ENCODE measurements at regions not wholly inside any gene's neighbourhood (a gene's known extent, or its start where the extent isn't known, plus 50 kb on each side); places are given as distances from the start of the nearest gene placed in this dataset.

DNA sequence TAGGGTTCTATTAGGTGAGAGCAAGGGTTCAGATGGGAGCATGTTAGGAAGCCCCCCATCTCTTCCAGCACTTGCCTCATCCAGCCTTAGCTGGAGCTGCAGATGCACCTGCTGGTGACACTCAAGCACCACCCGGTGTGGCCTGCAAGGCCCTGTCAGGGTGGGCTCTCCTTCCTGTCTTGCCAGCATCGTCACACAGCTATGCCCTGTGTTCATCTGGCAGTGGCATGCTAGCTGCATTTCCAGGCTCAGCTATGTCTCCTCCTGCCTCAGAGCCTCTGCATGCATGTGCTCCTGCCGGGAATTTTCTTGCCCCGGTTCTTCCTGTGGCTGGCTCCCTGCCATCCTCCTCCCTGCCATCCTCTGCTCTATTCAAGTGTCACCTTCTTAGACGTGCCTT lies 129.7 kb upstream of the KLF6 start:
- TF ChIP-seq, protein P1, sequence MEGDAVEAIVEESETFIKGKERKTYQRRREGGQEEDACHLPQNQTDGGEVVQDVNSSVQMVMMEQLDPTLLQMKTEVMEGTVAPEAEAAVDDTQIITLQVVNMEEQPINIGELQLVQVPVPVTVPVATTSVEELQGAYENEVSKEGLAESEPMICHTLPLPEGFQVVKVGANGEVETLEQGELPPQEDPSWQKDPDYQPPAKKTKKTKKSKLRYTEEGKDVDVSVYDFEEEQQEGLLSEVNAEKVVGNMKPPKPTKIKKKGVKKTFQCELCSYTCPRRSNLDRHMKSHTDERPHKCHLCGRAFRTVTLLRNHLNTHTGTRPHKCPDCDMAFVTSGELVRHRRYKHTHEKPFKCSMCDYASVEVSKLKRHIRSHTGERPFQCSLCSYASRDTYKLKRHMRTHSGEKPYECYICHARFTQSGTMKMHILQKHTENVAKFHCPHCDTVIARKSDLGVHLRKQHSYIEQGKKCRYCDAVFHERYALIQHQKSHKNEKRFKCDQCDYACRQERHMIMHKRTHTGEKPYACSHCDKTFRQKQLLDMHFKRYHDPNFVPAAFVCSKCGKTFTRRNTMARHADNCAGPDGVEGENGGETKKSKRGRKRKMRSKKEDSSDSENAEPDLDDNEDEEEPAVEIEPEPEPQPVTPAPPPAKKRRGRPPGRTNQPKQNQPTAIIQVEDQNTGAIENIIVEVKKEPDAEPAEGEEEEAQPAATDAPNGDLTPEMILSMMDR (conservative IDR thresholded peaks at IDR 0.05; ENCODE audit: low read depth, low read length): no peak
- TF ChIP-seq EZH2 (IDR thresholded peaks at IDR 0.05; ENCODE audit: low read length, unreplicated experiment): no peak

Measured in PC-3 (cell line).